ENCODE measurements at regions not wholly inside any gene's neighbourhood (a gene's known extent, or its start where the extent isn't known, plus 50 kb on each side); places are given as distances from the start of the nearest gene placed in this dataset.
"Not testable (repeated sequence)": the region's sequence is repeated elsewhere in the genome, so short reads cannot be mapped to it uniquely, and the experiment has no call there.

- Histone ChIP-seq H3K27me3 (no peaks in the 10 kb centered on the region), H3K36me3 (ENCODE audit: low read depth, missing control alignments) (no peaks in the 10 kb centered on the region), H3K4me1 (no peaks in the 10 kb centered on the region), H3K4me3 (no peak overlapping the region), H3K27ac (no peak overlapping the region), H3K9me3 (no peaks in the 10 kb centered on the region)
- TF ChIP-seq CTCF (IDR thresholded peaks at IDR 0.05) = no peak
- TF ChIP-seq POLR2A (IDR thresholded peaks at IDR 0.05) = no peak
- no peak for DNase-seq
- intact Hi-C loops (cut with DNase I; ENCODE audit: low total_unique reads) = no loop called here
These were observed 172.8 kb upstream of the APOOL start for GRCh38 chrX:84830836-84831235.

GRCh38 chrX:84846541-84846940, 157.1 kb upstream of the APOOL start:
- intact Hi-C loops (cut with DNase I; ENCODE audit: low total_unique reads); DNase-seq; H3K27ac ChIP-seq; H3K27me3 ChIP-seq; H3K4me1 ChIP-seq; H3K36me3 ChIP-seq (ENCODE audit: low read depth, missing control alignments); H3K4me3 ChIP-seq; H3K9me3 ChIP-seq: not testable (repeated sequence)
- WGBS, 2 donors = 93 to 95% methylated on average over 1 of the region's 1 CpG

- 83 to 90% methylated on average over 3 of the region's 3 CpGs for WGBS, 2 donors
- intact Hi-C loops (cut with DNase I; ENCODE audit: low total_unique reads); H3K27me3 ChIP-seq; H3K36me3 ChIP-seq (ENCODE audit: low read depth, missing control alignments); H3K9me3 ChIP-seq; H3K4me3 ChIP-seq; DNase-seq; H3K4me1 ChIP-seq; H3K27ac ChIP-seq: not testable (repeated sequence)
These were observed 152.5 kb upstream of the APOOL start for GRCh38 chrX:84851183-84851582.

- H3K4me3 ChIP-seq; H3K36me3 ChIP-seq (ENCODE audit: low read depth, missing control alignments); intact Hi-C loops (cut with DNase I; ENCODE audit: low total_unique reads); H3K27ac ChIP-seq; DNase-seq; H3K27me3 ChIP-seq; H3K9me3 ChIP-seq; H3K4me1 ChIP-seq: not testable (repeated sequence)
- WGBS, 2 donors = 79 to 80% methylated on average over 1 to 17 of the region's 20 CpGs
These were observed 146.9 kb upstream of the APOOL start for GRCh38 chrX:84856791-84857190.

- intact Hi-C loops (cut with DNase I; ENCODE audit: low total_unique reads); H3K9me3 ChIP-seq; H3K27ac ChIP-seq; H3K4me1 ChIP-seq; H3K36me3 ChIP-seq (ENCODE audit: low read depth, missing control alignments); H3K4me3 ChIP-seq; H3K27me3 ChIP-seq; DNase-seq: not testable (repeated sequence)
- 15% methylated on average over 2 of the region's 2 CpGs; no CpG with 5 or more reads in 1 of the 2 donors for WGBS, 2 donors
These were observed 144.9 kb upstream of the APOOL start for GRCh38 chrX:84858771-84859170.

- intact Hi-C loops (cut with DNase I; ENCODE audit: low total_unique reads) = no loop called here
- Histone ChIP-seq H3K4me3 (no peak overlapping the region), H3K27me3 (no peaks in the 10 kb centered on the region), H3K4me1 (no peaks in the 10 kb centered on the region), H3K36me3 (ENCODE audit: low read depth, missing control alignments) (no peaks in the 10 kb centered on the region), H3K9me3 (no peaks in the 10 kb centered on the region), H3K27ac (no peak overlapping the region)
- TF ChIP-seq CTCF (IDR thresholded peaks at IDR 0.05) (no peak), POLR2A (IDR thresholded peaks at IDR 0.05) (no peak)
- no peak for DNase-seq
These were observed 138.6 kb upstream of the APOOL start for GRCh38 chrX:84865113-84865512.

GRCh38 chrX:84870281-84870680, 133.4 kb upstream of the APOOL start:
- intact Hi-C loops (cut with DNase I; ENCODE audit: low total_unique reads); DNase-seq; H3K9me3 ChIP-seq; H3K27ac ChIP-seq; H3K4me3 ChIP-seq; H3K27me3 ChIP-seq; H3K4me1 ChIP-seq; H3K36me3 ChIP-seq (ENCODE audit: low read depth, missing control alignments): not testable (repeated sequence)
- 89 to 100% methylated on average over 1 of the region's 1 CpG for WGBS, 2 donors

- H3K27ac ChIP-seq; H3K4me3 ChIP-seq; intact Hi-C loops (cut with DNase I; ENCODE audit: low total_unique reads); DNase-seq; H3K27me3 ChIP-seq; H3K4me1 ChIP-seq; H3K36me3 ChIP-seq (ENCODE audit: low read depth, missing control alignments); H3K9me3 ChIP-seq: not testable (repeated sequence)
- WGBS, 2 donors = 51 to 62% methylated on average over 5 of the region's 5 CpGs
These were observed 131.4 kb upstream of the APOOL start for GRCh38 chrX:84872160-84872771.
